Keratinocyte (primary cell): ENCODE measurements at regions not wholly inside any gene's neighbourhood (a gene's known extent, or its start where the extent isn't known, plus 50 kb on each side); places are given as distances from the start of the nearest gene placed in this dataset.

Experiments
- DNase-seq: peaks from one replicate; pipeline ENCODE4 v3.0.0-alpha.2; 2011; ENCODE audit warnings: low read depth, missing footprints, low spot score
- FAIRE-seq: peaks from 2 replicates; lab custom pipeline; 2011; peaks lifted over from hg19 to GRCh38; lab: Jason Lieb, UNC
- H2AFZ ChIP-seq: 2 replicates; pipeline ENCODE4 v1.6.0; 2012; ENCODE audit warnings: low read length, control low read depth, inconsistent platforms; ENCODE audit not compliant: control insufficient read depth
- H3K27ac ChIP-seq: 2 replicates; pipeline ENCODE4 v1.5.1; 2011; ENCODE audit warnings: low read length; ENCODE audit not compliant: control insufficient read depth, insufficient read depth
- H3K27me3 ChIP-seq: 3 replicates; pipeline ENCODE4 v1.6.0; 2011; ENCODE audit warnings: low read length; ENCODE audit not compliant: control insufficient read depth, insufficient read depth; ENCODE audit errors: extremely low read depth
- H3K36me3 ChIP-seq, 2 experiments: 2 replicates in 1 of 2; 3 replicates in 1 of 2; pipeline ENCODE4 v1.5.1; 2011; ENCODE audit warnings: low read length in 2 of 2, mild to moderate bottlenecking in 1 of 2; ENCODE audit not compliant: control insufficient read depth in 2 of 2, insufficient read depth in 2 of 2; ENCODE audit errors: extremely low read depth in 1 of 2
- H3K4me1 ChIP-seq: 3 replicates; pipeline ENCODE4 v1.5.1; 2011; ENCODE audit warnings: low read length; ENCODE audit not compliant: control insufficient read depth, insufficient read depth; ENCODE audit errors: extremely low read depth
- H3K4me2 ChIP-seq: 3 replicates; pipeline ENCODE4 v1.6.0; 2011; ENCODE audit warnings: low read depth, low read length; ENCODE audit not compliant: control insufficient read depth, insufficient read depth; ENCODE audit errors: extremely low read depth
- H3K4me3 ChIP-seq, 3 experiments: fragments of 200-600 bp in 1 of 3; sonication (generic) in 1 of 3; 2 replicates in 2 of 3; 3 replicates in 1 of 3; pipeline ENCODE4 v1.5.1; 2011 to 2016; ENCODE audit warnings: low read length in 3 of 3, mild to moderate bottlenecking in 3 of 3, control low read depth in 2 of 3, inconsistent platforms in 1 of 3, low read depth in 1 of 3, mixed read lengths in 1 of 3, mixed run types in 1 of 3, moderate library complexity in 1 of 3; ENCODE audit not compliant: control insufficient read depth in 2 of 3, insufficient read depth in 2 of 3; ENCODE audit errors: extremely low read depth in 1 of 3
- H3K79me2 ChIP-seq: 2 replicates; pipeline ENCODE4 v1.6.0; 2012; ENCODE audit warnings: low read length; ENCODE audit not compliant: control insufficient read depth, insufficient read depth
- H3K9ac ChIP-seq: 3 replicates; pipeline ENCODE4 v1.6.0; 2011; ENCODE audit warnings: low read length; ENCODE audit not compliant: control insufficient read depth, insufficient read depth; ENCODE audit errors: extremely low read depth
- H3K9me1 ChIP-seq: 3 replicates; pipeline ENCODE4 v1.6.0; 2011; ENCODE audit warnings: low read length; ENCODE audit not compliant: control insufficient read depth, insufficient read depth; ENCODE audit errors: extremely low read depth
- H3K9me3 ChIP-seq: 2 replicates; pipeline ENCODE4 v1.5.1; 2012; ENCODE audit warnings: low read depth, low read length; ENCODE audit not compliant: control insufficient read depth
- H4K20me1 ChIP-seq: 3 replicates; pipeline ENCODE4 v1.6.0; 2011; ENCODE audit warnings: low read length; ENCODE audit not compliant: control insufficient read depth, insufficient read depth; ENCODE audit errors: extremely low read depth
- CTCF ChIP-seq, 3 experiments: IDR thresholded peaks in 1 of 3; conservative IDR thresholded peaks in 1 of 3; optimal IDR thresholded peaks in 1 of 3; 2 replicates in 2 of 3; 3 replicates in 1 of 3; pipeline versions ENCODE3 to v1.5.1; 2011; ENCODE audit warnings: low read length in 3 of 3, mild to moderate bottlenecking in 3 of 3, moderate library complexity in 2 of 3, control low read depth in 1 of 3, inconsistent platforms in 1 of 3; ENCODE audit not compliant: insufficient read depth in 2 of 3; ENCODE audit errors: extremely low read depth in 1 of 3
- EZH2 ChIP-seq: IDR thresholded peaks from one replicate; pipeline ENCODE4 v1.6.1; 2012; ENCODE audit warnings: inconsistent platforms, mild to moderate bottlenecking, low read length, moderate library complexity
- dilution Hi-C: fragments of 300-500 bp; cut with MboI; formaldehyde crosslinking; loops from one replicate; pipeline ENCODE4 v1.7.0; 2020; ENCODE audit warnings: low sequenced_read_pairs; ENCODE audit not compliant: extremely low pct_ligation_motif_present

- no peaks in the 10 kb centered on the region for H3K4me1 ChIP-seq
- no peak overlapping the region for H3K9ac ChIP-seq
- no peaks in the 10 kb centered on the region for H3K9me3 ChIP-seq
- H3K36me3 ChIP-seq: no peaks in the 10 kb centered on the region
- H3K4me3 ChIP-seq: no peak overlapping the region
- no peaks in the 10 kb centered on the region for H4K20me1 ChIP-seq
- no peaks in the 10 kb centered on the region for H3K27me3 ChIP-seq
- H3K27ac ChIP-seq: no peak overlapping the region
- dilution Hi-C loops: no loop called here
- no peak overlapping the region for H3K4me2 ChIP-seq
- DNase-seq (no peak), FAIRE-seq (no peak)
- no peaks in the 10 kb centered on the region for H3K79me2 ChIP-seq
- no peak overlapping the region for H2AFZ ChIP-seq
- H3K9me1 ChIP-seq: no peaks in the 10 kb centered on the region
- TF ChIP-seq EZH2 (no peak), CTCF (optimal IDR thresholded peaks at IDR 0.05 in 1 of 3, IDR thresholded peaks at IDR 0.05 in 1 of 3, conservative IDR thresholded peaks at IDR 0.05 in 1 of 3; ENCODE audit: extremely low read depth in 1 of 3, insufficient read depth in 2 of 3, low read length in 3 of 3) (no peak)
Measured at GRCh38 chr1:187045371-187045770, 216.6 kb downstream of the PLA2G4A start.

- Histone ChIP-seq H3K9ac (no peak overlapping the region), H3K4me1 (no peaks in the 10 kb centered on the region), H3K36me3 (no peaks in the 10 kb centered on the region), H3K27ac (no peak overlapping the region), H3K9me1 (no peaks in the 10 kb centered on the region), H3K4me3 (no peak overlapping the region), H3K27me3 (no peaks in the 10 kb centered on the region), H3K79me2 (no peaks in the 10 kb centered on the region), H2AFZ (no peak overlapping the region), H3K4me2 (no peak overlapping the region), H3K9me3 (no peaks in the 10 kb centered on the region), H4K20me1 (no peaks in the 10 kb centered on the region)
- TF ChIP-seq EZH2: no peak
- TF ChIP-seq CTCF (optimal IDR thresholded peaks at IDR 0.05 in 1 of 3, IDR thresholded peaks at IDR 0.05 in 1 of 3, conservative IDR thresholded peaks at IDR 0.05 in 1 of 3; ENCODE audit: extremely low read depth in 1 of 3, insufficient read depth in 2 of 3, low read length in 3 of 3): no peak
- DNase-seq (no peak), FAIRE-seq (no peak)
- dilution Hi-C loops: no loop called here
Measured at GRCh38 chr1:187046293-187046692, 217.5 kb downstream of the PLA2G4A start.
